Calu3 (cell line): ENCODE measurements at regions not wholly inside any gene's neighbourhood (a gene's known extent, or its start where the extent isn't known, plus 50 kb on each side); places are given as distances from the start of the nearest gene placed in this dataset.

Experiments used
- BruUV-seq: library from RNA; stranded (reverse); fragments of 400-500 nt; replicated peaks from 2 replicates; lab custom pipeline; 2021; lab: Mats Ljungman, UMichigan
- CTCF ChIA-PET: fragments of 300-600 bp; sonication (Branson Sonifier 250); formaldehyde crosslinking; loops from one replicate; lab custom pipeline; 2022; ENCODE audit warnings: antibody characterized with exemption; lab: Charles Lee
- DNase-seq: peaks from one replicate; pipeline ENCODE4 v3.0.0; 2022
- H3K27ac Mint-ChIP-seq: one replicate; pipeline ENCODE4 v1.8.0; 2022; ENCODE audit warnings: mixed read lengths; ENCODE audit not compliant: unreplicated experiment
- H3K27me3 Mint-ChIP-seq: one replicate; pipeline ENCODE4 v1.8.0; 2022; ENCODE audit warnings: mixed read lengths; ENCODE audit not compliant: unreplicated experiment
- H3K36me3 Mint-ChIP-seq: one replicate; pipeline ENCODE4 v1.8.0; 2022; ENCODE audit warnings: mild to moderate bottlenecking, moderate library complexity, mixed read lengths; ENCODE audit not compliant: insufficient read depth, unreplicated experiment
- H3K4me1 Mint-ChIP-seq: one replicate; pipeline ENCODE4 v1.8.0; 2022; ENCODE audit warnings: mild to moderate bottlenecking, low read depth, mixed read lengths; ENCODE audit not compliant: unreplicated experiment
- H3K4me3 Mint-ChIP-seq: one replicate; pipeline ENCODE4 v1.8.0; 2022; ENCODE audit warnings: mild to moderate bottlenecking, low read depth, moderate library complexity, mixed read lengths; ENCODE audit not compliant: unreplicated experiment
- H3K9me3 Mint-ChIP-seq: one replicate; pipeline ENCODE4 v1.8.0; 2022; ENCODE audit warnings: low read depth, mixed read lengths; ENCODE audit not compliant: unreplicated experiment
- intact Hi-C: fragments of 100-400 bp; cut with micrococcal nuclease; formaldehyde crosslinking; loops from one replicate; pipeline ENCODE4 v1.10.0; 2022; ENCODE audit not compliant: unreplicated experiment
- TF ChIP-seq, protein P1 (sequence below): fragments of 200-600 bp; IDR thresholded peaks from one replicate; pipeline ENCODE4 v1.8.0; 2022; ENCODE audit warnings: antibody characterized with exemption; ENCODE audit not compliant: unreplicated experiment

DNA sequence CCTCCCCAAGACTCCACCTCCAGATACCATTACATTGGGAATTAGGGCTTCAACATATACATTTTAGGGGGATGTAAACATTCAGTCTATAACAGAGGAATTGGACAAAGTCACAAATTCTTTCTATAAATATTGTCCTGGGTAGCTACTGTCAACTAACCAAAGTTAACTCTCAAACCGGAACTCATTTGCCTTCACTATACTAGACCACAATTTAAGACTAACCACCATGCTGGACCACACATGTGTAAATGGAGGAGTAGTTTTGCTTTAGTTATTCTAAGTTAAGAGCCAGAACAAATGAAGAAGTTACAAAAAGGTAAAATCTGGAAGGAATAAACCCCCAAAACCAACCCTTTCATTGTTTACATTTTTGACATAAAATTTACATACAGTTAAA is 222.8 kb downstream of the NDFIP2 start:
- BruUV-seq, result no TSS peak
- no peak overlapping the region for H3K4me3 Mint-ChIP-seq
- TF ChIP-seq, protein P1, sequence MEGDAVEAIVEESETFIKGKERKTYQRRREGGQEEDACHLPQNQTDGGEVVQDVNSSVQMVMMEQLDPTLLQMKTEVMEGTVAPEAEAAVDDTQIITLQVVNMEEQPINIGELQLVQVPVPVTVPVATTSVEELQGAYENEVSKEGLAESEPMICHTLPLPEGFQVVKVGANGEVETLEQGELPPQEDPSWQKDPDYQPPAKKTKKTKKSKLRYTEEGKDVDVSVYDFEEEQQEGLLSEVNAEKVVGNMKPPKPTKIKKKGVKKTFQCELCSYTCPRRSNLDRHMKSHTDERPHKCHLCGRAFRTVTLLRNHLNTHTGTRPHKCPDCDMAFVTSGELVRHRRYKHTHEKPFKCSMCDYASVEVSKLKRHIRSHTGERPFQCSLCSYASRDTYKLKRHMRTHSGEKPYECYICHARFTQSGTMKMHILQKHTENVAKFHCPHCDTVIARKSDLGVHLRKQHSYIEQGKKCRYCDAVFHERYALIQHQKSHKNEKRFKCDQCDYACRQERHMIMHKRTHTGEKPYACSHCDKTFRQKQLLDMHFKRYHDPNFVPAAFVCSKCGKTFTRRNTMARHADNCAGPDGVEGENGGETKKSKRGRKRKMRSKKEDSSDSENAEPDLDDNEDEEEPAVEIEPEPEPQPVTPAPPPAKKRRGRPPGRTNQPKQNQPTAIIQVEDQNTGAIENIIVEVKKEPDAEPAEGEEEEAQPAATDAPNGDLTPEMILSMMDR, result no peak
- H3K27me3 Mint-ChIP-seq, result no peaks in the 10 kb centered on the region
- CTCF ChIA-PET, result no interaction called here
- no peak for DNase-seq
- H3K4me1 Mint-ChIP-seq, result no peaks in the 10 kb centered on the region
- intact Hi-C loops, result no loop called here
- no peak overlapping the region for H3K27ac Mint-ChIP-seq
- H3K36me3 Mint-ChIP-seq, result no peaks in the 10 kb centered on the region
- no peaks in the 10 kb centered on the region for H3K9me3 Mint-ChIP-seq

DNA sequence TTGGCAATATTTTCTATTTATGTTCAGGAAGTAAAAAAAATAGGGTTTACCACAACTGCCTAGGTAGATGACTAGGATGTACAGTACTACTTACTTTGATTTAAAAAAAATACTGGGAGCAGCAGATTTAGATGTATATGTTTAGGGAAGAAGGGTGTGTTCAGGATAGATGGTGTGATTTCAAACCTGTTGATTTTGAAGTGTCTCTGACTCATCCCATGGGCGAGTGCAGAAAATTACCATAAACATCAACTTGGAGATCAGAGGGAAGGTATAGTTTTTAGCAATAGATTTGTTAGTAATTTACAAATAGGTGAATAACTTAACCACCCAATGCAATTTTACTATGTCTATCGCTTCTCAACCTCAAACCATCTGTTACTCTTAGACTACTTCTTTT is 214.8 kb downstream of the NDFIP2 start:
- Mint-ChIP-seq H3K4me3 (no peak overlapping the region), H3K27me3 (no peaks in the 10 kb centered on the region), H3K4me1 (no peaks in the 10 kb centered on the region), H3K27ac (no peak overlapping the region), H3K9me3 (no peaks in the 10 kb centered on the region), H3K36me3 (no peaks in the 10 kb centered on the region)
- TF ChIP-seq, protein P1, result no peak
- intact Hi-C loops, result no loop called here
- CTCF ChIA-PET, result no interaction called here
- DNase-seq, result no peak
- BruUV-seq, result no TSS peak

DNA sequence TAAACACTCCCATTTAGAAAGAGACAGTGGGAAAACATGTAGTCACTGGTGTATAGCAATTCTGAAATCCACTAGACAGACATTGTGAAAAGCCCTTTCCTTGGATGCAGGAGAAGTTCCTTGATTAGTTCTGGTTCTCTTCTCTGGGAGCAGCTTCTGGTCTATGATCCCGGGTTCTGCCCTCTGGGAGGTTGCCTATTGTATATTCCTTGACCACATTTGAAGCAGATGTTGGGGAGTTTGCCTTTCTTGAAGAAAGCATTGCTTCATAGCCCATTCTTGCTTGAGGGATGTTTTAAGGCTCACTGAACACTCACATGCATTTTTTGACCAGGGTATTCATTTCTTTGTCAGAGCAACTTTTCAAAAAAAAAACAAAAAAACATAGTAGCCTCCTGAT is 211.9 kb downstream of the NDFIP2 start:
- CTCF ChIA-PET, result no interaction called here
- Mint-ChIP-seq H3K4me3 (no peak overlapping the region), H3K27ac (no peak overlapping the region), H3K36me3 (no peaks in the 10 kb centered on the region), H3K9me3 (peaks cover 3% of the 10 kb centered on the region), H3K27me3 (no peaks in the 10 kb centered on the region), H3K4me1 (no peaks in the 10 kb centered on the region)
- no TSS peak for BruUV-seq
- TF ChIP-seq, protein P1, result no peak
- intact Hi-C loops, result no loop called here
- no peak for DNase-seq

DNA sequence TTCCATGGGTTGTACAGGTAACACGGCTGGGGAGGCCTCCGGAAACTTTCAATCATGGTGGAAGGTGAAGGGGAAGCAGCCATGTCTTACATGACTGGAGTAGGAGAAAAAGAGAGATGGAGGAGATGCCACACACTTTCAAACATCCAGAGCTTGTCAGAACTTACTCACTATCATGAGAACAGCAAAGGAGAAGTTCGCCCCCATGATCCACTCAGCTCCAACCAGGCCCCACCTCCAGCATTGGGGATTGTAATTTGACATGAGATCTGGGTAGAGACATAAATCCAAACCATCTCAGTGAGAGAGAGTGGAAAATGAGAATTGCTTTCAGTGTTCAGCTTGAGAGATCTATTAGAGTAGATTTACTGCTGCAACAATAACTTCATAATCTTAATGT is 210.9 kb downstream of the NDFIP2 start:
- H3K4me1 Mint-ChIP-seq, result no peaks in the 10 kb centered on the region
- no TSS peak for BruUV-seq
- DNase-seq, result no peak
- no peak overlapping the region for H3K27ac Mint-ChIP-seq
- no peaks in the 10 kb centered on the region for H3K27me3 Mint-ChIP-seq
- intact Hi-C loops, result no loop called here
- peaks cover 3% of the 10 kb centered on the region for H3K9me3 Mint-ChIP-seq
- no peak overlapping the region for H3K4me3 Mint-ChIP-seq
- TF ChIP-seq, protein P1, result no peak
- H3K36me3 Mint-ChIP-seq, result no peaks in the 10 kb centered on the region
- CTCF ChIA-PET, result no interaction called here

DNA sequence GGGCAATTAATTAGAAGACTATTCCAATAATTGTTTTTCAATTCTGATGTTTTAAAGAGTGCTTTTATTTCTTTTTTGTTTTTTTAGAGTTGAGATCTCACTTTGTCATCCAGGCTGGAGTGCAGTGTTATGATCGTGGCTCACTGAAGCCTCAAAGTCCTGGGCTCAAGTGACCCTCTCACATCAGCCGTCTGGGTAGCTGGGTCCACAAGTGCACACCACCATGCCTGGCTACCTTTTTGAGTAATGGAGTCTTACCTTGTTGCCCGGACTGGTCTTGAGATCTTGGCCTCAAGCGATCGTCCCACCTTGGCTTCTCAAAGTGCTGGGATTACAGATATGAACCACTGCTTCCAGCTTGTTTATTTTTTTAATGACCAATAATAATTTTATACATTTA is 207.8 kb downstream of the NDFIP2 start:
- BruUV-seq, result no TSS peak
- H3K4me3 Mint-ChIP-seq, result no peak overlapping the region
- H3K4me1 Mint-ChIP-seq, result no peaks in the 10 kb centered on the region
- H3K9me3 Mint-ChIP-seq, result peaks cover 3% of the 10 kb centered on the region
- TF ChIP-seq, protein P1, result no peak
- CTCF ChIA-PET, result no interaction called here
- intact Hi-C loops, result no loop called here
- H3K27ac Mint-ChIP-seq, result no peak overlapping the region
- no peaks in the 10 kb centered on the region for H3K36me3 Mint-ChIP-seq
- DNase-seq, result no peak
- no peaks in the 10 kb centered on the region for H3K27me3 Mint-ChIP-seq
